NCI-H2196 (cell line): ENCODE measurements at regions not wholly inside any gene's neighbourhood (a gene's known extent, or its start where the extent isn't known, plus 50 kb on each side); places are given as distances from the start of the nearest gene placed in this dataset.
"Not testable (repeated sequence)": the region's sequence is repeated elsewhere in the genome, so short reads cannot be mapped to it uniquely, and the experiment has no call there.

Source experiments
- DNase-seq: peaks from one replicate; lab custom pipeline; 2025; ENCODE audit not compliant: unreplicated experiment; lab: John Stamatoyannopoulos, UW

DNA sequence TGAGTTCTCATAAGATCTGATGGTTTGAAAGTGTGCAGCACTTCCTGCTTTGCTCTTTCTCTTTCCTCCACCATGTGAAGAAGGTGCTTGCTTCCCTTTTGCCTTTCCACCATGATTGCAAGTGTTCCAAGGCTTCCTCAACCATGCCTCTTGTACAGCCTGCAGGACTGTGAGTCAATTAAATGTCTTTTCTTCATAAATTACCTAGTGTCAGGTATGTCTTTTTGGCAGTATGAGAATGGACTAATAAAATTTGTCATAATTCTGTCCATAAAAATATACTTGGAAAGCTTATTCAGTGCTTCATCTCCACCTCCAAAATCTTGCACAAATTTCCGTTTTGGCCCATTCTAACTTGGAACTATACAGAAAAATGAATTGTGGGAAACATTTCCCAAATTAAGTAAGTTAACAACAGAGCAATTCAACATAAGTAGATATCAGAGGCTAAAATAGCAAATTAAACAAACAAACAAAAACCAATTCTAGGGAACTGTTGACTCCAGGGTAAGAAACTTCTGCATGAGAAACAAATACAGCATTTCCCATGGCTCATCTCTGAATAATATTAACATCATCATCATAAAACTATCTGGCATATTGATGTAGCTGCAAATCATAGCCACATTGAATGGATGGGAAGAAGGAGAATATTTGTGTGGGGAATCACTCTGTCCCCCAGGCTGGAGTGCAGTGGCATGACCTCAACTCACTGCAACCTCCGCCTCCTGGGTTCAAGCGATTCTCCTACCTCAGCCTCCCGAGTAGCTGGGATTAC, 459.5 kb upstream of the FAR2 start:
- DNase-seq: no peak

DNA sequence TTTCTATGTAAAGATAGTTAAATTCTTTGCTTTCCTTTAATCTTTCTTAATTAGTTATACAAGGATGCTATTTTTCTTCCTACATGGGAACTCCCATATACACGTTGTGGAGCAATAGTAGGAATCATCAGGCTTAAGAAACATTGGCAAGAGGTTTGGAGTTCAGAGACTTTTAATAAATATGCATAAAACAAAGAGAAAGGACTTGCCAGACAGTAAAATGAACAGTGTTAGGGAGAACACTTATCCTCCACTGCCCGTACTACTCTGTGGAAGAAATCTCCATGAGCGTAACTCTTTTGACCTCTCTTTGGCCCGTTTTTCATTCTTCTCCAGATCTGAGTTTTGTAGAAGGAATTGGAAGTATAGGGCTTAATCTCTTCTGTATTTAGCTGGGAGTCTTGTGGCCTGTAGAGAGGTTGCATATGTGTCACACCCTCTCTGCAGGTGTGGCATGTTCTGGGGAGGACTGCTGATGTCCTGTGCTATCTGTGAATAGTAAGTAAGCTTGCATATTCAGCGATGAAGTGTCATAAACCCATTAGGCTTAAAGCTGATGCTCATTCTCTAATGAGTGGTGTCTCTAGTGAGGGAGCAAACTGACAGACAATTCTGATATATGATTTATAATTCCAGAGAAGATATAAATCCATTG, 455.4 kb upstream of the FAR2 start:
- no peak for DNase-seq

DNA sequence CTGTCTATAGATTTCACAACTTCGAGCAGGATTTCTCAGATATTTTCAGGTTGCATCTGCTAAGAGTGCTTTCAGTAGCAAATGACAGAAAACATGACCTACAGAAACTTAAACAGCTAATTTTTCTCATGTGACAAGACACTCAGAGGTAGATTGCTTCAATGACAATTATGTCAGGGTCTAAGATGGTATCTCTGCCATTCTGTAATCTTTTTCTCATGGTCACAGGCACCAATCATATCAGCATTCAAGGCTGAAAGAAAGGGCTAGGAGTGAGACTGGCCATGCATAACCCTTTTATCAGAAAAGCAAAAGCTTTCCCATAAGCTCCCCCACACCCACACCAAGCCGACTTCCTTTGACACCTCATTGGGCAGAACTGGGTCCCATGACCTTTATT, 450.5 kb upstream of the FAR2 start:
- no peak for DNase-seq

DNA sequence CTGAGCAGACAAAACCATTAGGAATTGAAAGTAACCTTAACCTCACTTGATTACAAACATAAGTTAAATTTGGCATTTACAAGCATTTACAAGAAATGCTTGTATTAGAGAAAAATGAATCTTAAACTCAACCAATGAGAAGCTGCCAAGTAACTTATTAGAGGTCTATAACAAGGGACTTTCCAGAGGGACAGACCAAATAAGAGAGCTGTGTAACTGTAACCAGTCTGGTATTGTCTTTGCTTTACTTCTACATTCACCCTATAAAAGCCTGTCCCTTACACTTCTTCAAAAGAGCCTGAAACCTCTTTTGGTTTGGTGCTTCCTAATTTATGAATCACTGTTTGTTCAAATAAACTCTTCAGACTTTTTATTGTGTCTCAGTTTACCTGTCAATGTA, 450.0 kb upstream of the FAR2 start:
- DNase-seq: no peak

DNA sequence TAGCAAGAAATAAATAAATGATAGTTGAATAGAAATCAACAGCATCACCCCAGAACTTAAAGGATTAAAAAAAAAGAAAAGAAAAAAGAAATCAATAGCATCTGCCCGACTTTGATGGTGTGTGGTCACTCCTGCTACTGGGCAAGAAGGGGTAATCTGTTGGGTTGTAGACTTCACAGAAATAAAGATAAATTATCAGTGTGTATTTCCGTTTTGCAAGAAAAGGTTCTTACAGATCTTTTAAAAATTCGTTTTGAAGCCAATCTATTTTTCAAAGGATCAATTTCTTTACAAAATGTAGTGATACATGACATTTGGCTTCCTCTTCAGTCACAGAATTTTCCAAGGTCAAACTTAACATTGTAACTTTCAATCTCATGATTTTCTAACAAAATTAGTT, 448.9 kb upstream of the FAR2 start:
- DNase-seq: no peak

DNA sequence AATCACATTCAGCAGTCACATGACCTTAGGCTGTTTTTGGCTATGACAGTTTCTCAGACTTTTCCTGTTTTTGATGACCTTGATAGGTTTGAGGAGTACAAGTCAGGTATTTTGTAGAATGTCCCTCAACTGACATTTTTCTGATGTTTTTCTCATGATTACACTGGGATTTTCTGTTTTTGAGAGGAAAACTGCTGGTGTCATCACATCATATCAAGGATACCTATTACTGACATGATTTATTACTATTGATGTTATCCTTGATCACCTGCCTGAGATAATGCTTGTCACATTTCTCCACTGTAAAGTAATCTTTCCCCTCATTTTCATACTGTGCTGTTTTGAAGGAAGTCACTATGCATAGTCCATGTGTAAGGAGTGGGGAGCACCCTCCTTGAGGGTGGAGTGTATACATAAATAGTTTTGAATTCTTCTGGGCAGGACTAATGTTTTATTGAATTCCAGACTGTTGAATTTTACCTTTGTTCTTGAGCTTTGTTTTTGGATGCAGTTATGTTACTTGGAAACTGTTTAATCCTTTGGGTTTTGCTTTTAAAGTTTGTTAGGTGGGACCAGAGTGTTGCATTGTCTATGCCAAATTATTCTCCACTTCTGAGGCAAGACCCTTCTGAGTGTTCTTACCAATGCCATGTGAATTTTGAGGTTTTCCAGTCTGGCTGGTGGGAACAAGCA, 444.5 kb upstream of the FAR2 start:
- no peak for DNase-seq

DNA sequence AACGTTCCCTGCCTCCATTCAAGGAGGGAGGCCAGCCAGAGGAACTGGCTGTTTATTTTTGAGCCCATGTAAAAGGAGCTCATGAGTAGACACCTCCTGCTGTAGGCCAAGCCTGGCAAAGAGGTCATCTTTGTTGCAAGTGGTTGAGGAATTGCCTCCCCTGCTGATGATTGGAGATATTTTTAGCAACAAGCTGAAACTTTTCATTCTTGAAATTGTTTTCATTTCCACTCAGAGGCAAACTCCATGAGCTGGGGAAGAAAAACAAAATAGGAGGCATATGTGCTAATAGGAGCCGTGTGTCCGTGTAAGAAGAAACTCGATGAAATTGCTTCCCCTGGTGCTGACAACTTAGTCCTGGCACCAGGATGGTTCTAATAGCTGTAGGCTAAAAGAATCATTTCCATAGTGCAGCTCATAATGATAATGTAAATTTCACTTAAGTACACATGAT, 440.1 kb upstream of the FAR2 start:
- DNase-seq: no peak

DNA sequence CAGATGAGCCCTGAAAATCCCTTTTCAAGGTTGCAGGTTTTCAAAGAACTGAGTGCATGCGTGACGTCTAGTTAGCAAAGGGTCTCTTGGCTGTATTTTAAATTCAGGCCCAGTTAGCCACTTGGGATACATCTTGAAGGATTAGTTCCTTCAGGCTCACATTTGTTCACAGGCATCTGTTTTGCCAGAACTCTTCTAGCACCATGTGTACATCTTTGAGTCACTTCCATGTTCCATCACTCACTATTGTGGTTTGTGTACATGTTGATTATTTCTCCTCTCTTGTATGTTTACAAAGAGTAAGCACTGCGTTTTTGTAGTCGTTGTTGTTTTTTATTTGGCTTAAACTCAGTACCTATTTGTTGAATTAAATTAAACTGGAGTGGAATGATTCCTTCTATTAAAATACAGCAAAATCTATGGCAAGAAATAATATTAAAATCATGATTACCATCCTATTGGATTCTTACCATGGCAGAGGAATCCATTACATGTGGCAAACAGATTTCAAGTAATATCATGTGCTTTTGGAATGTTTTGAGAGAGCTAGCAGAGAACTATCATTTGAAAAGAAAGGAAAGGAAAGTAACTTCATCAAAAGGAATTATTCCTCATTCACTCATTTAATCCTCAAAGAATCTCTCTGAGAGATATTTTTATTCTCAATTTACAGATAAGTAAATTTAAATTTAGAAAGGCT, 438.9 kb upstream of the FAR2 start:
- no peak for DNase-seq

DNA sequence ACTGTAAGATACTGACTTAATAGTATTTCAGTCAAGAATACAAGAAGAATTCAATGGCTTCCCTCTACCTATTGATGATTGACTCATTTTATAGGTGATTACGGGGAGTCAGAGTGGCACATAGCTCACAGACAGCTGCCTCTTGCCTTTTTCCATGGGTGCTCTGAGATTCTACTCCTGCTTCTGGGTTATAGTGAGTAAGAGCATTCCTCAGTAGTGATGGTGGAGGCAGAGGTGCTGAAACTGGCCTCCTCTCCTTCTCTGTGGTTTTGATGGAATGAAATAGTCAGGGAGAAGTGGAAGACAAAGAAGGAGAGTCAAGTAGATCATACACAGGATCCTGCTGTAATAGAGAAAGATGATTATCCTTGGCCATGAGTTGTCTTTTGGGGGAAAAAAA, 438.2 kb upstream of the FAR2 start:
- DNase-seq: no peak

DNA sequence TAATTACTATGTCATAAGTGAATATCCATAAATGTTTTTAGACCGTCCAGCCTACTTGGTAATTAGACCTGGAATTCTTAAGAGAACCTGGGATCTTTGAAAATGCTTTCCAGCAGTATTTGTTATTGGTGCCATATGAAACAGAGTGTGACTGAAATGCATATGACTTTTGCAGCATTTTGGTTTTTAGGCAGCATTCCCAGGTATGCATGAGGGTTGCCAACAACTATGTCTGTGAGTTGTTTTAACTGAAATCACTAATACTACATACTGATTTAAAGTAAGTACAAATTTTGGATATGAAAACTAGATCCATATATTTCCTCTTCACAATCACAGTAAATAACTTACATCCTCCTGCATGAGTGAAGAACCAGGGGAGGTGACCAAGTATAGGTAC, 437.7 kb upstream of the FAR2 start:
- DNase-seq: no peak

DNA sequence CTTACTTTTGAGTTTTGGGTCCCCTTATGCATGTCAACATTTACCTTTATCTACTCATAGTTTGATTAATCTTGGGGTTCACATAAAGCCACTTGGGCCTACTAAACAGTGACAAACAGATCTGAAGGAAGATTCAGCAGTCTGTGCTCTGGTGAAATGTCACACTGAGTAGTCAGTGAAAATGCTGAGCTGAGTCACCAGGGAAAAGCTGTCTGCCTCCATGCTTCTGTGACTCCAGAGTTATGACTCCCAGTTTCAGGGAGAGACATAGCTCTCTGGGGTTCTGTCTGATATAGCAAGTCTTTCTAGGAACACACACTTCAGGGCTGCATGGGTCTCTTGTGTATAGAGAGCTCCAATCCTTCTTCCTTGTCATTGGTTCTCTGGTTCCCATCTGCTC, 406.3 kb upstream of the FAR2 start:
- DNase-seq: no peak

DNA sequence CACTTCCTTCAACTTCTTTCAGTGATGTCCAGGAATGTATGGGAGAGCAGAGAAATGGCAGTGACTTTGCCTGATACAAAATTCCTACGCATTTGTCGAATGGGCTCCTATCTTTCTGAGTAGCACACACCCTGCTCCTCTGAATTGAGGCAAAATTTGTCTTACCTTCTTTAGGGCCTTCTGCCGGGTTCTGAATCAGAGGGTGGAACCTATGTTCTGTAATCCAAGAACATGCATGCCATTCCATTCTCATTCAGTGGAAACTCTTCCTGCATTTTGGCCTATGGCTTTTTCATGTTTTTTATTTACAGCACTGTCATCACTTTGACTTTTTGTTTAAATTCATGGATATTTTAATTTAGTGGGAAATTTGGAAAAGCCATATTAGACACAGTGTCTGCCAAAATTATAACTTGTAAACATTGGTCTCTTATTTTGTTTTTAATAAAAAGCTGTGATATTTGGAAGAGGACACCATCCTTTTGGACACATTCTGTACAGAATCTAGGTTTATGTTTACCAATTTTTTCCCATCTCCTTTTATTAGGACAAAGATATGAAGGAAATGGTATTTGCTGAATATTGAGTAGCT, 402.2 kb upstream of the FAR2 start:
- no peak for DNase-seq

DNA sequence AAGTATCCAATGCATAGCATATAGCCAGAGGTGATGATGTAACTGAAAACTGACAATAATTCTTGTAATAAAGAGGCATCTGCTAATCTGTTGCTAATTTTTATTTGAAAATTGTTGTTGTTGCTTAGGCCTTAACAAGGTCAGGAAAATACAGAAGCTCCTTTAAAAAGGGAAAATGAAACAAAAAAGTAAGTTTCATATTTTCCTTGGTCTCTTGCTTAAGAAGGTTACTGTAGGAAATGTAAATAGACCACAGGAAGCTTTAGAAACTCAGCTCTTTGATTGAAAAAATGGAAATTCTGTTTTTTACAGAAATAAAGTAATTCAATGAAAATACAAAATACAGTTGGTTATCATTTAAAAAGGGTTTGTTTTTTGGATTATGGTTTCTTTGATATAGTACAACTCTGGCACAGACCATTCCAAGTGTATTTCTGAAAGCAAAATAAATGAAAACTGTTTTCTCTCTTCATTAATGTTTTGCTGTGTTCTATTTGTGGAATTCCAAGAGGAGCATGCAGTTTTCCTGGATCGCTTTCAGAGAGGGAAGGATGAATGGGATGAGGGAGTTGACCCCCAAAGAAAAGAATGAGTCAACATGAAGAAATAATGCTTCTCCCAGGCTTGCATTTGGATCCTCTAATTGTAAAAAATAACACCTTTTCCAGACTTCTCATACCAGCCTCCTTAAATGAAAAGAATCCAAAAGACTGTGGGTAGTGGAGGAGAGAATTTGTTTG, 398.0 kb upstream of the FAR2 start:
- no peak for DNase-seq

DNA sequence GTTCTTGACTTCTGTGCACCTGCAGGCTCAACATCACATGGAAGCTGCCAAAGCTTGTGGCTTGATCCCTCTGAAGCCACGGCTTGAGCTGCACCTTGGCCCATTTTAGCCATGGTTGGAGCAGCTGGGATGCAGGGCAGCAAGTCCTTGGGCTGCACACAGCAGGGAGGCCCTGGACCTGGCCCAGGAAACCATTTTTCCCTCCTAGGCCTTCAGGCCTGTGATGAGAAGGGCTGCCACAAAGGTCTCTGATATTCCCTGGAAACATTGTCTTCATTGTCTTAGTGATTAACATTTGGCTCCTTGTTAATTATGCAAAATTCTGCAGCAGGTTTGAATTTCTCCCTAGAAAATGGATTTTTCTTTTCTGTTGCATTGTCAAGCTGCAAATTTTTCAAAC, 394.1 kb upstream of the FAR2 start:
- DNase-seq: no peak

DNA sequence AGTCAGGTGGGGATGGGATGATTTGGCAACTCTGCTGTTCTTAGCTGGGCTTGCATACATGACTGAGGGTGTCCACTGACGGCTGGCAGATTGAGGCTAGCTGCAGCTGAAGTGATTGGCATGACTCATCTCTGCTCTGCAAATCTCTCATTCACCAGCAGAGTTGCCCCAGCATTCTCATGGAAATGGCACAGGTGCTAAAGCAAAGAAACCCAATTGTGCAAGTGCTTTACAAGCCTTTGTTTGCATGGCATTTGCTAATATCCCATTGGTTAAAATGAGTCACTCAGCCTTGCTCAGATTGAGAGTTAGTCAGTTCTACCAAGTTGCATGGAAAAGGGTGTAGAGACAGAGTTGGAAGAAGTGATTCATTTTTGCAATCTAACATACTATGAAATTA, 389.7 kb upstream of the FAR2 start:
- no peak for DNase-seq

DNA sequence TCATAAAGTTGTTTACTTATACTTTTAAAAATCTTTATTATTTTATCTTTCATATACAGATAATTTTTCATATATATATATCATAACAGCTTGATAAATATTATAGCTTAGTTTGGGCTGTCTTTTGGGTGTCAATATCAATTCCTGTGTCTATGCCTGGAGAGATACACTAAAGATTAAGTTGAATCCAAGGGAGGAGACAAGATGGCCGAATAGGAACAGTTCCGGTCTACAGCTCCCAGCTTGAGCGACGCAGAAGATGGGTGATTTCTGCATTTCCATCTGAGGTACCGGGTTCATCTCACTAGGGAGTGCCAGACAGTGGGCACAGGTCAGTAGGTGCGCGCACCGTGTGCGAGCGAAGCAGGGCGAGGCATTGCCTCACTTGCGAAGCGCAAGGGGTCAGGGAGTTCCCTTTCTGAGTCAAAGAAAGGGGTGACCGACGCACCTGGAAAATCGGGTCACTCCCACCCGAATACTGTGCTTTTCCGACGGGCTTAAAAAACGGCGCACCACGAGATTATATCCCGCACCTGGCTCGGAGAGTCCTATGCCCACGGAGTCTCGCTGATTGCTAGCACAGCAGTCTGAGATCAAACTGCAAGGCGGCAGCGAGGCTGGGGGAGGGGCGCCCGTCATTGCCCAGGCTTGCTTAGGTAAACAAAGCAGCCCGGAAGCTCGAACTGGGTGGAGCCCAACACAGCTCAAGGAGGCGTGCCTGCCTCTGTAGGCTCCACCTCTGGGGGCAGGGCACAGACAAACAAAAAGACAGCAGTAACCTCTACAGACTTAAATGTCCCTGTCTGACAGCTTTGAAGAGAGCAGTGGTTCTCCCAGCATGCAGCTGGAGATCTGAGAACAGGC, 388.8 kb upstream of the FAR2 start:
- not testable (repeated sequence) for DNase-seq

DNA sequence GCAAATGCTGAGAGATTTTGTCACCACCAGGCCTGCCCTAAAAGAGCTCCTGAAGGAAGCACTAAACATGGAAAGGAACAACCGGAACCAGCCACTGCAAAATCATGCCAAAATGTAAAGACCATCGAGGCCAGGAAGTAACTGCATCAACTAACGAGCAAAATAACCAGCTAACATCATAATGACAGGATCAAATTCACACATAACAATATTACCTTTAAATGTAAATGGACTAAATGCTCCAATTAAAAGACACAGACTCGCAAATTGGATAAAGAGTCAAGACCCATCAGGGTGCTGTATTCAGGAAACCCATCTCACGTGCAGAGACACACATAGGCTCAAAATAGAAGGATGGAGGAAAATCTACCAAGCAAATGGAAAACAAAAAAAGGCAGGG, 387.2 kb upstream of the FAR2 start:
- not testable (repeated sequence) for DNase-seq

DNA sequence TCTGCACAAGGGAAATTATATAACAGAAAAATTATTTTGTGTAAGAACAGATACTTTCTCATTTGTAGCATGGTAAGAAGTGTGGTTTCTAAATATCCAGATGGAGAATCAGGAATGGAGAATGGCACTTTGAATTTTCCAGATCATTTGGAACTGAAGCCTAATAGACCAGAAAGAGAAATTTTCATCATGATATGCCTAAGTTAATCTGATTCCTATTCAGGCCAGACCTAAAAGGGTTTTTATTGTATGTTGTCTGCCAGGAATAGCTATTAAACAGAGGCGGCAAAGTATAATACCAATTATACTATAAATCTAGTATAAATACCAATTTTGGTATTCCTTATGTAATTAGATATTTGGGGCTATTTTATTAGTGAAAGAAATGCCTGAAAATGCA, 382.7 kb upstream of the FAR2 start:
- no peak for DNase-seq

DNA sequence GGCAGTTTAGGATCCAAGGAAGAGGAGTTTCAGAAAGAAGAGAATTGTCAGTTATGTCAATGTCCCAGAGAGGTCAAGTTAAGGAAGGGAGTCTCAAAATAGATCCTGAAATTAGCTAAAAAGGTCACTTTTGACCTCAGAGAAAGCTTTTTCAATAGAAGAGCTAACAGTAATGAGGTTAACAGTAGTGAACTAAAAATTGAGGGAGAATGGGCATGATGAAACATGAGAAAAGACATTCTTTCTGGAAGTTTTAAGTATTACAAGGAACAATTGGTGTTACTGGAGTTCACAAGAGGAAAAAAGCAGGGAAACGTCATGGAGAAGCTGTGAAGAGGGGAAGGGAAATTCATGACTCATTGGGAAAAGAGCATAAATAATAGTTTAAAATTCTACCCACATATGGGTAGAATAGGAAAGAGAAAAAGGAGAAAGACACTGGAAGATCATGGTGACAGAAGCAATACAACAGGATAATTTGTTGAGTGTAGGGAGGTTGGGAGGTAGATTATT, 381.2 kb upstream of the FAR2 start:
- no peak for DNase-seq
